ENCODE measurements at regions not wholly inside any gene's neighbourhood (a gene's known extent, or its start where the extent isn't known, plus 50 kb on each side); places are given as distances from the start of the nearest gene placed in this dataset.

DNA sequence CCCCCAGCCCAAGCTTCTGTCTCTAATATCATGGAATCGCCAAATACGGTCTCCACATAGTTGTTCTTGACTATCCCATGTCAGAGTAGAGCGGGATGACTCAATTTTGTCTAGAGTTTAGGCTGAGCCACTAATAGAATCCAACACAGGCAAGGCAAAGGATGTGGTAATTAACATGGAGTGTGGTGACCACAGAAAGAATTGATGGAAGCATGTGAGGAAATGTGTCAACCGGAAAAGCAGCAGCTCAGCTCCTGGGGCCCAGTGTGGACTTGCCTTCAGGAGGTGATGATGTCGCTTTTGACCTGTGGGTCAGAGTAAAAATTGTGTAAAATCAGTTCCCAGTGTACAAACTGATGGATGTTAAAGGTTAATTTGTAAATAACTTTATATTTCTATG lies 139.3 kb upstream of the KLF6 start:
- TF ChIP-seq, protein P1, sequence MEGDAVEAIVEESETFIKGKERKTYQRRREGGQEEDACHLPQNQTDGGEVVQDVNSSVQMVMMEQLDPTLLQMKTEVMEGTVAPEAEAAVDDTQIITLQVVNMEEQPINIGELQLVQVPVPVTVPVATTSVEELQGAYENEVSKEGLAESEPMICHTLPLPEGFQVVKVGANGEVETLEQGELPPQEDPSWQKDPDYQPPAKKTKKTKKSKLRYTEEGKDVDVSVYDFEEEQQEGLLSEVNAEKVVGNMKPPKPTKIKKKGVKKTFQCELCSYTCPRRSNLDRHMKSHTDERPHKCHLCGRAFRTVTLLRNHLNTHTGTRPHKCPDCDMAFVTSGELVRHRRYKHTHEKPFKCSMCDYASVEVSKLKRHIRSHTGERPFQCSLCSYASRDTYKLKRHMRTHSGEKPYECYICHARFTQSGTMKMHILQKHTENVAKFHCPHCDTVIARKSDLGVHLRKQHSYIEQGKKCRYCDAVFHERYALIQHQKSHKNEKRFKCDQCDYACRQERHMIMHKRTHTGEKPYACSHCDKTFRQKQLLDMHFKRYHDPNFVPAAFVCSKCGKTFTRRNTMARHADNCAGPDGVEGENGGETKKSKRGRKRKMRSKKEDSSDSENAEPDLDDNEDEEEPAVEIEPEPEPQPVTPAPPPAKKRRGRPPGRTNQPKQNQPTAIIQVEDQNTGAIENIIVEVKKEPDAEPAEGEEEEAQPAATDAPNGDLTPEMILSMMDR (conservative IDR thresholded peaks at IDR 0.05) = no peak
- TF ChIP-seq EZH2 (IDR thresholded peaks at IDR 0.05; ENCODE audit: low read depth) = no peak
